KOPT-K1 (cell line): ENCODE measurements at regions not wholly inside any gene's neighbourhood (a gene's known extent, or its start where the extent isn't known, plus 50 kb on each side); places are given as distances from the start of the nearest gene placed in this dataset.
"Not testable (repeated sequence)": the region's sequence is repeated elsewhere in the genome, so short reads cannot be mapped to it uniquely, and the experiment has no call there.

ENCODE experiments used
- H3K27ac ChIP-seq: fragments of 200-600 bp; sonication (generic); 2 replicates; pipeline ENCODE4 v1.5.1; 2016; ENCODE audit warnings: antibody characterized with exemption, mild to moderate bottlenecking, low read depth, low read length; ENCODE audit not compliant: poor library complexity, severe bottlenecking
- H3K36me3 ChIP-seq: fragments of 200-600 bp; sonication (generic); 2 replicates; pipeline ENCODE4 v1.5.1; 2017; ENCODE audit warnings: antibody characterized with exemption, mild to moderate bottlenecking, low read length, moderate library complexity; ENCODE audit not compliant: insufficient read depth
- H3K9me3 ChIP-seq: fragments of 200-600 bp; sonication (generic); 2 replicates; pipeline ENCODE4 v1.5.1; 2017; ENCODE audit warnings: antibody characterized with exemption, low read length, mild to moderate bottlenecking; ENCODE audit not compliant: insufficient read depth, poor library complexity, severe bottlenecking

- Histone ChIP-seq H3K27ac (no peak overlapping the region), H3K36me3 (no peaks in the 10 kb centered on the region), H3K9me3 (no peaks in the 10 kb centered on the region)
Observed at GRCh38 chr5:99019254-99019653, 90.4 kb upstream of the CHD1 start.

- H3K9me3 ChIP-seq = no peaks in the 10 kb centered on the region
- H3K27ac ChIP-seq = no peak overlapping the region
- H3K36me3 ChIP-seq = no peaks in the 10 kb centered on the region
Observed at GRCh38 chr5:99010294-99010693, 81.5 kb upstream of the CHD1 start.

- H3K27ac ChIP-seq, H3K9me3 ChIP-seq, H3K36me3 ChIP-seq: not testable (repeated sequence)
Observed at GRCh38 chr5:99008009-99008408, 79.2 kb upstream of the CHD1 start.

GRCh38 chr5:99005506-99005905 lies 76.7 kb upstream of the CHD1 start:
- Histone ChIP-seq H3K27ac (no peak overlapping the region), H3K9me3 (no peaks in the 10 kb centered on the region), H3K36me3 (no peaks in the 10 kb centered on the region)

- H3K27ac ChIP-seq = no peak overlapping the region
- no peaks in the 10 kb centered on the region for H3K36me3 ChIP-seq
- H3K9me3 ChIP-seq = no peaks in the 10 kb centered on the region
Observed at GRCh38 chr5:99004960-99005359, 76.2 kb upstream of the CHD1 start.

GRCh38 chr5:99000876-99001275 lies 72.1 kb upstream of the CHD1 start:
- Histone ChIP-seq H3K9me3 (no peaks in the 10 kb centered on the region), H3K27ac (no peak overlapping the region), H3K36me3 (no peaks in the 10 kb centered on the region)

GRCh38 chr5:99000221-99000620 lies 71.4 kb upstream of the CHD1 start:
- Histone ChIP-seq H3K27ac (no peak overlapping the region), H3K36me3 (no peaks in the 10 kb centered on the region), H3K9me3 (no peaks in the 10 kb centered on the region)

GRCh38 chr5:98999631-99000030 lies 70.8 kb upstream of the CHD1 start:
- Histone ChIP-seq H3K36me3 (no peaks in the 10 kb centered on the region), H3K27ac (no peak overlapping the region), H3K9me3 (no peaks in the 10 kb centered on the region)

- Histone ChIP-seq H3K36me3 (no peaks in the 10 kb centered on the region), H3K27ac (no peak overlapping the region), H3K9me3 (no peaks in the 10 kb centered on the region)
Observed at GRCh38 chr5:98997000-98997399, 68.2 kb upstream of the CHD1 start.

- H3K27ac ChIP-seq = no peak overlapping the region
- no peaks in the 10 kb centered on the region for H3K36me3 ChIP-seq
- no peaks in the 10 kb centered on the region for H3K9me3 ChIP-seq
Observed at GRCh38 chr5:98994611-98995010, 65.8 kb upstream of the CHD1 start.

GRCh38 chr5:98993512-98993911 lies 64.7 kb upstream of the CHD1 start:
- peak overlapping the region; percentile 18 for H3K27ac ChIP-seq
- no peaks in the 10 kb centered on the region for H3K36me3 ChIP-seq
- H3K9me3 ChIP-seq = no peaks in the 10 kb centered on the region

- no peak overlapping the region for H3K27ac ChIP-seq
- no peaks in the 10 kb centered on the region for H3K9me3 ChIP-seq
- no peaks in the 10 kb centered on the region for H3K36me3 ChIP-seq
Observed at GRCh38 chr5:98992552-98992951, 63.7 kb upstream of the CHD1 start.

GRCh38 chr5:98989727-98990126 lies 60.9 kb upstream of the CHD1 start:
- H3K27ac ChIP-seq = no peak overlapping the region
- H3K36me3 ChIP-seq = no peaks in the 10 kb centered on the region
- no peaks in the 10 kb centered on the region for H3K9me3 ChIP-seq

GRCh38 chr5:98986587-98986986 lies 57.8 kb upstream of the CHD1 start:
- Histone ChIP-seq H3K27ac (no peak overlapping the region), H3K9me3 (no peaks in the 10 kb centered on the region), H3K36me3 (no peaks in the 10 kb centered on the region)

GRCh38 chr5:98982880-98983279 lies 54.1 kb upstream of the CHD1 start:
- no peak overlapping the region for H3K27ac ChIP-seq
- H3K9me3 ChIP-seq = no peaks in the 10 kb centered on the region
- no peaks in the 10 kb centered on the region for H3K36me3 ChIP-seq
